NK-92 treated with Interleukin-12 subunit alpha and Interleukin-12 subunit beta, amount 100 ng/mL, for 24 hours (cell line): ENCODE measurements at regions not wholly inside any gene's neighbourhood (a gene's known extent, or its start where the extent isn't known, plus 50 kb on each side); places are given as distances from the start of the nearest gene placed in this dataset.

Experiments used
- DNase-seq: peaks from one replicate; lab custom pipeline; 2025; lab: John Stamatoyannopoulos, UW

DNA sequence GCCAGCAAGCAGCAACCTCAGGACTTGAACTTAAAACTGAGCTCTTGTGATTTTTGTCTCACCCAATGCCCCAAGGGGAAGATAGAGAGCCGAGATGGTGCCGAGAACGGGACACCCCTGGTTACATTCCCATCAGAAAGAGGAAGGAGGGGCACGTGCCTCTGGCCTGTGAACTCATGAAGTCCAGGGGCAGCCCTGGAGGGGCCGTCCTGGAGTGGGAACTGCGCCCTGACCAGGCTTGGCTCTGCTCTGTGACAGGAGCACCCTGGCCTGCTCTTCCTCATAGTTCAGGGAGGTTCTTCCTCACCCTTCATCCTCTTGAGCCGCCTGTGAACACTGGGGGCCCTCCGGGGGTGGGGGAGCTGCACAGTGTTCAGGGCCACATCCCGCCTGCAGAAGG, 130.3 kb upstream of the FOXF1 start:
- no peak for DNase-seq

- DNase-seq: no peak
Observed at GRCh38 chr16:86381491-86381890, 128.8 kb upstream of the FOXF1 start.

- no peak for DNase-seq
Observed at GRCh38 chr16:86382067-86382773, 128.1 kb upstream of the FOXF1 start.

GRCh38 chr16:86382774-86383407, 127.4 kb upstream of the FOXF1 start:
- no peak for DNase-seq

DNA sequence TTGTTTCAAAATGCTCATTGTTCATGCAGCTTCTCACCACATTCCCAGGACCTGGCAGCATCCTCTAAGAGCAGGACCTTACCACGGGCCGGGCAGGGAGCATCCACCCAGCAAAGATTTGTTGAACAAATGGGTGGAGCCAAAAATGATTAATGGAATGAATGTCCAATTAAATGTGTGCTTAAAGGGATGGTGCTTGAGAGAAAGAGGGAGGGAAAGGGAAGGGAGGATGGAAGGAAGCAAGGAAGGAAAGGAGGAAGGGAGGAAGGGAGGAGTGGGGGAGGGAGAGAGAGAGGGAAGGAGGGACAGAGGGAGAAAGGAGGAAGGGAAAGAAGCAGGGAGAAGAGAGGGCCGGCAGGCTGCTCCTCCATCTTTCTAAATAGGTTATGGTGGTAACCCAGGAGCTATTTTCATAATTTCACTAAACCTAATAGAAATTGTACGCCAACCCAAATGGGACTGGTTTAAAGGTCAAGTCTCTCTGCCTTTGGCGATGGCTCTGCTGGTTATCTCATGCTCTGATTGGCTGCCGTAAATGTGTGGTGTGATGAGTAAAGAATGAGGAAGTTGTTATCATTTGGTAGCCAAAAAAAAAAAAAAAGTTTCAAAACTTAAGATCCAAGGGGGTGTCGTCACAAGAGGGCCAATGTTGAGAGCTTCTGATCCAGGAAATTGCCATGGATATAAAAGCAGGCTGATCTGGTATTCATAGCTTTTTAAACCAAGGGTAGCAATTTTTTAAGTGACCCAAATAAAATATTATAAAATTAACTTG, 126.7 kb upstream of the FOXF1 start:
- DNase-seq: no peak

DNA sequence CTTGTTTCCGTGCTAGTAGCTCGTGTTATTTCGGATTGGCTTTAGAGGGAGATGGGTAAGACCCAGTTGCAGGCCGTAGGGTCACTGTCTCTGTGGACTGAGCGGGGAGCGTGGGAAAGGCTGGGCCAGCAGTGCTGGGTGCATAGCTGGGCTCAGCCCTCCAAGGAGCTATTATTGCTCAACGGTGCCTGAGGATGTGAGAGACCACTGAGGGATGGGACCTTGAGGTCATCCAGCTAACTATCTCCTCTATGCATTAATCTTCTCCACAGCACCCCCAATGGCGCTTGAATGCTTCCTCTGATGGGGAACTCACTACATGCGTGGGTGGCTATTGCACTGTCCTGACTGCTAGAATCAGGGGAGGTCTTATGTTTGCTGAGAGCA, 126.1 kb upstream of the FOXF1 start:
- no peak for DNase-seq

DNA sequence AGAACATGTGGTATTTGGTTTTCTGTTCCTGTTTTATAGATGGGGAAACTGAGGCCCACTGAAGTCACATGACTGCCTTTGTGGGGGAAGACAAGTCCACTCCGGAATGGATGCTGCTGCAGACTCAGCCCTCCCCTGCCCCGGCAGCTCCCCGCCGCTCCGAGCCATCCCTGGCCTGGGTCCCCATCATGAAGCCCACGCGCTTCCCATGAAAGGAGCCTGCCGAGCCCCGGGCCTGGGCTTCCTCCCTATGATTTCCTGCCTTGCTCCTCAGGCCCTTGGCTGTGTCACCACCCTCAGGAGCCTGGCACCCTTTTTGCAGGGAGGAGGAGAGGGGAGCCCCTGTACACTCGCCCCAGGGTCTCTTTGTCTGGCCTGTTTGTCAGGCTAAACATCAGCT, 125.3 kb upstream of the FOXF1 start:
- no peak for DNase-seq

DNA sequence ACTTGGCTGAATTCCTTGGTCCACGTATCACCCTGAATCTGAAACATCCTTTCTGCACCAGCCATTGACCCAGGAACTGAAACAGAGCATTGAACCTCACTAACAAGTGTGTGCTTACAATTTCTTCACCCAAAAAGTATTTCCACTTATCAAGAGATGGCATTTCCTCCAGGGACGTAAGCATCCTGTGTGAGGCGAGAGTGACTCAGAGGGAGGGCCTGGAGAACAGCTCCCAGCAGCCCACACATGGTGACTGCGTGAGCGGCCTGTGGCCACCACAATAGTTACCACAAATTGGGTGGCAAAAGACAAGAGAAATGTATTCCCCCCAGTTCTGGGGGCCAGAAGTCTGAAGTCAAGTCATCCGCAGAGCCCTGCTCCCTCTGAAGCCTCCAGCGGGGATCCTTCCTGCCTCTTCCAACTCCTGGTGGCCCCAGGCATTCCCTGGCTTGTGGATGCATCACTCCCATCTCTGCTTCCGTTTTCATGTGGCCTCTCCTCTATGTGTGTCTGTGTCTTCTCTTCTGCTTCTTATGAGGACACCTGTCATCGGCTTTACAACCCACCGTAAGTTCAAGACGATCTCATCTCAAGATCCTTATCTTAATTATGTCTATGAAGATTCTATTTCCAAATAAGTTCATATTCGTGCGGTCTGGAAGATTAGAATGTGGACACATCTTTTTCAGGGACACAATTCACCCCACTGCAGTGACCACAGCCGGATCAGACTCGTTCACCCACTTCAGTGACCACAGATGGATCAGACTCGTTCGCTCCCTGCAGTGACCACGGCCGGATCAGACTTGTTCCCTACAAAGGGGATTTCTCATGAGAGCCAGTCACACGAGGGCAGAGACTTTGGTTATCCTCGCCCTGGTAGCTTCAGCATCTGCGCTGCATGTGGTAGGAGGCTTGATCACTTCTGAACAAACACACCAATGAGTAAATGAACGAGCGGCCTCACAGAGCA, 122.6 kb upstream of the FOXF1 start:
- DNase-seq: peak; percentile 1

- no peak for DNase-seq
Observed at GRCh38 chr16:86388976-86389375, 121.4 kb upstream of the FOXF1 start.

GRCh38 chr16:86389566-86390328, 120.6 kb upstream of the FOXF1 start:
- no peak for DNase-seq

DNA sequence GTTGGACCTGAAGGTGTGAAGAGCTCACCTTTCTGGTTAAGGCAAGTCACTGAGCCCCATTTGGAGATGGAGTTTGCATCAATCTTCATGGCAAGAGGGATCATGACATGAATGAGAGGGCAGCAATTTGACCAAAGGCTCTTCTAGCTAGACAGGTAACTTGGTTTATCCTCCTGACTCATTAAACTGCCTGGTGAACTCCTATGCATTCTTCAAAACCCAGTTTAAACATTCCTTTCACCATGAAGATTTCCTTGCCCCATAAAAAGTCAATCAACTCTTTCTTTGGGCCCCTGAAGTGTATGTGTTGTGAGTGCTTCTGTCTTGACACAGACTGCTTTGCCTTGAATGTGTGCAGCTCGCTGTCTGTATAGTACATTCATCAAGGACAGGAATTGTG, 120.0 kb upstream of the FOXF1 start:
- DNase-seq: no peak

- DNase-seq: no peak
Observed at GRCh38 chr16:86391486-86391885, 118.8 kb upstream of the FOXF1 start.

- DNase-seq: no peak
Observed at GRCh38 chr16:86391984-86392383, 118.3 kb upstream of the FOXF1 start.

DNA sequence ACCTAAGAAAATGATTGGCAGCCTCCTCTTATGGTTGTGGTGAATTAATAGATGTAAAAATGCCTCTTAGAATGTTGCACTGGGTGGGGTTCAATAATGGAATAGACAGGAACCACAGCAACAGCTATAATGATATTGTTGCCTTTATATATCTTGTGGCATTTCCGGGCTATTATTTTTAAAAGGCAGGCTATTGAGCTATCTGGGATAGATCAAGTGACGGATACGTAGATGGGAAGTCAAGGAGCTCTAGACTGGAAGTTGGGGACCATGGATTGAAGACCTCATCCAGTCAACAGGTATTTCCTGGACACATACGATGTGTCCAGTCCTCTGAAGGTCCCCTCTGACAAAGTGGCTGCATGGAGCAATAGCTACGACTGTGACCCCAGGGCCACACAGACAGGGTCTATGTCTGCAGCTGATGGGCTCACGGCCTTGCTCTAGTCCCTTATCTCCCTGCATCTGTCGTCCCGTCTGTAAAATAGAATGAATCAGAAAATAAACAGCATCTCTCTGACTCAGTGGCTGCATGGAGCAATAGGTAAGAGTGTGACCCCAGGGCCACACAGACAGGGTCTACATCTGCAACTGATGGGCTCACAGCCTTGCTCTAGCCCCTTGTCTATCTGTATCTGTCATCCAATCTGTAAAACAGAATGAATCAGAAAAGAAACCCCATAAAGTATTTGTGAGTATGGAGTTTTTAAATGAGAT, 117.7 kb upstream of the FOXF1 start:
- no peak for DNase-seq

- DNase-seq: no peak
Observed at GRCh38 chr16:86393907-86394626, 116.3 kb upstream of the FOXF1 start.

DNA sequence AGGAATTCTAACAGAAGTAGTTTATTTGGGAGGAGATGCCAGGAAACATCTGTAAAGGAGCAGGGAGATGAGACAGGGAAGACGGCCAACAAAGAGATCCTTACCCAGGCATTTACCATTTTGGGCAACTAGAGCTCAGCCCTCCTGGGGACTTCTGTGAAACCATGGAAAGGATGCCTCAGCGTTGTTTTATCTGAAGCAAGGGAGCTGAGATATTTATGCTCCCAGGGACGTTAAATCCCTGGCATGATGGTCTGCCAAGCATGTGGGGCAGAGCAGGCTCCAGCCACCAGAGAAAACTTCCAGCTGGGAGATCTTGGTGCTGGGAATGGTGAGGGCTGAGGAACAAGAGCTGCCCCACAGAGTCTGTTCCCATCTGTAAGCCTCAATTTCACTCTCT, 114.8 kb upstream of the FOXF1 start:
- DNase-seq: no peak

DNA sequence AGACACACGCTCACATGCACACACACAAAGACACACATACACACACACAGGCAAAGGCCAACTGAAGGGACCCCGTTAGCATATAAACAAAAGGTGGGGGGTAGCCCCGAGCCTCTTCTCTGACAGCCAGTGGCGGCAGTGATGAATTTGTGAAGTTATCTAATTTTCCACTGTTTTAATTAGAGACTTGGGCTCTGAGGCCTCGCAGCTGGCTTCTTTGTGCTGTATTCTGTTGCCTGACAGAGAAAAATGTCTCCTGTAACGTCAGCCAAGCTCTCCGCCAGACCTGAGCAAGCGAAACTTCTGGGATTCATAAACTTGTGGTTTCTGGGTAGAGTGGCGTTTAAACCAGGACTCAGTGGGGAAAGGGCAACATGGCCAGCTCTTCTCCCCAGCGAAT, 113.9 kb upstream of the FOXF1 start:
- DNase-seq: no peak

GRCh38 chr16:86396901-86397311, 113.4 kb upstream of the FOXF1 start:
- no peak for DNase-seq

DNA sequence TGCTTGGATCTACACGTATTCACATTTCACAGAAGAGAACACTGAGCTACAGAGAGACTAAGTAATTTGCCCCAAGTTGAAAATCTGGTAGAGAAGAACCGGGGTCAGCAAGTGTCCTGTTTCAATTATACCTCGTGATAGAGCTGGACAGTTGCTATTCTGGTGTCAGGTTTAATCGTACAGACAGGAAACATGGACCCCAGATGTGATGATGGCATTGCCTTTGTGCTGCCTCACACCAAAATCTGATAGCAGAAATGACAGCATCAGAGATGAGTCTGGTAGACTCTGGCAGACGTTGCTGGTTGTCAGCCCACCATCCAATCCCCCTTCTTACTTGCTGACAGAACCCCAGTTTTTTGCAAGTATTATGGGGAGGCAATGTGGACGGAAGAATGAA, 112.1 kb upstream of the FOXF1 start:
- no peak for DNase-seq

DNA sequence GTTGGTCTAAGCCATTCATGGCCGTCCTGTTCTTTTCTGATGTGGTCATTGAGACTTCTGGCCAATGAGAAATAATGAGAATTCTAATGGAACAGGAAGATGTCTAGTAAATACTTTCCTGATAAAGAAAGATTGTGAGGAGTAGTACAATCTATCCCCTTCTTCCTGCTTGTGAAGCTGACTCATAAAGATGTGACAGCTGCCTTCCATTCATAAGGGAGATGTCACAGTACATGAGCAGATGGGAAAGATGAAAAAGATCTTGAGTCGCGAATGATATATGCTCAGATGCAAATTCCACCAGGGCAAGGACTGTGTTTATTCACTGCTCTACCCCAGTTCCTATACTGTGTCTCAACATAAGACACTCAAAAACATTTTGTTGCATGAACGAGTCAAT, 111.7 kb upstream of the FOXF1 start:
- no peak for DNase-seq
